NCI-H1048 (cell line): ENCODE measurements at regions not wholly inside any gene's neighbourhood (a gene's known extent, or its start where the extent isn't known, plus 50 kb on each side); places are given as distances from the start of the nearest gene placed in this dataset.
"Not testable (repeated sequence)": the region's sequence is repeated elsewhere in the genome, so short reads cannot be mapped to it uniquely, and the experiment has no call there.

Experiments used
- DNase-seq: peaks from one replicate; lab custom pipeline; 2025; lab: John Stamatoyannopoulos, UW

DNA sequence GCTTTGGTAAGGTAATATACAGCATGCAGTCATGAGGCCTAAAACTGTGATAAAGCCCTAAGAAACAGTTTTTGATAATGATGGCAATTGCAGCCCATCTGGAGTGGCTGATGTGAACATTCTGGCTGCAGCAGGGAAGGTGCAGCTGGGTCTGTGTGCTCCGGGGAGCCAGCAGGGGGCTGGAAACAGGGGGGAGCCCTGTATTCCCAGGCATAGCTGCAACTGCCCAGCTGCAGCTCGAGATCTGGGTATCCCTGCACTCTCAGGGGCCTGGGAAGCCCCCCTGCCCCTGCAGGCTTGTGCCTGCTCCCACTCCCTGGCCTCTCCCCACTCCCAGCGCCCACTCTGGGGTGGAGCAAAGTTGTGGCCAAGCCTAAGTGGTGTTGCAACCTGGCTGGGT is 95.6 kb downstream of the RRAGB start:
- no peak for DNase-seq

DNA sequence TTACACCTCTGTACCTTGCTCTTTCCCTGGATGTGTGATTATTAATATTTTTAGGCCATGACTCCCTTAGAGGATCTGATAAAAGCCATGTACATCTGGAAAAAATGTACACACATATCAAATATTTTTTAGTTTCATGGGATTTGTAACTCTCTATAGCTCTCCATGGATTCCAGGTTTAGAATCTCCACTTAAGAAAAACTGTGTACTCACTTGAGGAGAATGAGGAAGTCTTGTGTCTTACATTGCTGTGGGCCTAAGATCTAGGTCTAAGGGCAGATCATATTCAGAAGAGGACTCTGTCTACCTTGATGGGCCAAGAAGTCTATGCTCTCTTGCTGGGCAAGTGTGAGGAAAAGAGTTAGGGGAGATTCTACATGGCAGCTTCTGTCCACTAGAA is 98.0 kb downstream of the RRAGB start:
- DNase-seq, result no peak

DNA sequence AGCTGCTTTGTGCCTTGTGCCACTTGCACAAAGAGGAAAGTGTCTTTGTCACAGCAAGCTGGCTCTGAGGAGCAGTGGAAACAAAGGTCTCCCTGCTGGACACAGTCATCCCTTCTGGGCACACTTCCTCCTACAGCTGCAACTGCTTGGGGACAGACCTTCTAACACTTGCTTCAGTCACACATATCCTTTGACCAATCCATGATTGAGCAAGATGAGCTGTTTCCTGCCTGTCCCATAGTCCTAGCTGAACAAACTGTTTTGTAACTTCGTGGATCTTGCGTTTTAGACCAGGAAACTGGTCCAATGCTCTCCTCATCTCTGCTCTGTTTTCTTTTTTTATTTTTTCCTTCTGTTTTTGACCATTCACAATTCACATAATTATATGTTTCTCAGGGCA is 98.5 kb downstream of the RRAGB start:
- no peak for DNase-seq

DNA sequence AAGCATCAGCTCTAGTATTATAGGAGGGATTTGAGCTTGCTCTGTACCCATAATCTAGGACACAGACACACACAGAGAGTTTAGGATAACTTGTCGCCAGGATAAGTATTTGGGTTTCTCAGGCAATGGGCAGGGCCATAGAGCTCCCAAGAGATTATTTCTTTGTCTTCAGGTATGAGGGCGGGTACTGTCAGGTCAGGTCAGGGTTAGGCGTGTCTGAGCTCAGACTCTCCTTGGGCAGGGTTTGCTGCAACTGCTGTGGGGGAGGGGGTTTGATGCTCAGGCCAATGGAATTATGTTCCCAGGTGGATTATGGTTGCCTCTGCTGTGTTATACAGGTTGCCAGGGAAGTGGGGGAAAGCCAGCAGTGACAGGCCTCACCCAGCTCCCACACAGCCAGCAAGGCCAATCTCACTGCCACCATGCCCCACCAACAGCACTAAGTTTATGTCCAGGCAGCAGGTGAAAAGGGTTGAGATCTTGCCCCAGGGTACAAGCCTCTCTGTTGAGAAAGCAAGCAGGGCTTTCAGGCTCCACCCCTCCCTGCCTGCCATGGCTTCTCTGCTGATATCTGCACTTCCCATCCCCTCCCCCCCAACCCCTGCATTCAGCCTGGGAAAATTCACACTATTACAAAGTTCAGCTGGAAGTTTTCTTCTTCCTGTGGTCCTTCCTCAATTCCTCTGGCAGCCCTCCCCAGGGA is 101.3 kb downstream of the RRAGB start:
- DNase-seq, result no peak

DNA sequence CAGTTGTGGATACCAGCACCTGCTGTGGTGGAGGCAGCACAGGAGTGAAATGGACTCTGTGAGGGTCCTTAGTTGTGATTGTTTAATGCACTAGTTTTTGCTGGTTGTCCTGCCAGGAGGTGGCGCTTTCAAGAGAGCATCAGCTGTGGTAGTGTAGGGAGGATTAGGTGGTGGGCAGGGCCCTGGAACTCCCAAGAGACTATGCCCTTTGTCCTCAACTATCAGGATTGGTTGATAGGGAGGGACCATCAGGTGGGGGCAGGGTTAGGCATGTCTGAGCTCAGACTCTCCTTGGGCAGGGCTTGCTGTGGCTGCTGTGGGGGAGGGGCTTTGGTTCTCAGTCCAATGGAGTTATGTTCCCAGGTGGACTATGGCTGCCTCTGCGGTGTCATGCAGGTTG is 121.9 kb downstream of the RRAGB start:
- no peak for DNase-seq

DNA sequence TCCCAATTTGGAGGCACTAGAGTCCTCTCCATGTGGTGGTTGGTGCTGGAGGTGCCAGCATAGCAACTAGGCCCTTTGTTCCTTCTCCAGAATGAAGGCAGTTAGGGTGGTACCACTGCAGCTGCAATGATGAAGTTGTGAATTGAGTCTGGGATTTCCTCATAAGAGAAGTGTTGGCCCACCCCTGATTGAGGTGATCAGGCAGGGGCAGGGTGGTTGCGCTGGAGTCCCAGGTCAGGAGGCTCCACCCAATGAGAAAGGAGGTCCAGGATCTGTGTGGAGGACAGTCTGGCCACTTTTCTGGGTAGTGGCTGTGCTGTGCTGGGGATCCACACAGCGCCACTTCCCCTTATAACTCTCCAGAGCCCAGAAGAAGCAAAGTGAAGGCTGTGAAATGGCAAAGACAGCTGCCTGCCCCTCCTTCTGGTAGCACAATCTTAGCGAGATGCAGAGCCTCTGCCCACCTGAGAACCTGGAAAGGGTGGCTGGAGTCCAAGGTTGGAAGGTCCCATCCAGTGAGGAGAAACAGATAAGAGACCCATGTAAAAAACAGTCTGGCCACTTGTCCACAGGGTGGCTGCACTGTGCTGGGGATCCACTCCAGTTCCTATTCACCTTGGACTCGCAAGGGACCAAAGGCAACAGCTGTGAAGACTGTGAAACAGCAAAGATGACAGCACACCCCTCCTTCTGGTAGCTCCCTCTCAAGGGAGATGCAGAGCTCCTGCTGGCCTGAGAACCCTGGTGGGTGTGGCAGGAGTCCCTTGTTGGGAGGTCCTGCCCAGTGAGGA is 124.6 kb downstream of the RRAGB start:
- no peak for DNase-seq

DNA sequence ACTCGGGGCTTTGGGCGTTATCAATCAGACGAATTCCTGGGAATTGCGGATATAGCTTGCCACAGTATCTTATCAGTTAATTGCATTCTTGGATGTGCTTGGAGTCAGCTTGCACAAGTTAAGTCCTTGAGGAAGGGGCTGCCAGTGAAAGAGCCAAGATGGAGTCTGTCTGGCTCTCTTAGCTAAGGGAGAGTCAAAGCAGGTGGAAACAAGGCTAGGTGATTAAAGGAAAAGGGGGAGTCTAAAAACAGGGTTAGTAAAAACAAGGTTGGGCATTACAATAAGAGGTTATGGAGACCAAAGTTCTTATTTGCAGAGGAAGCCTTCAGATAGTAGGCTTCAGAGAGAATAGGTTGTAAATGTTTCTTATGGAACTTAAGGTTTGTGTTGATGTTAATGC is 149.2 kb downstream of the RRAGB start:
- DNase-seq, result not testable (repeated sequence)

DNA sequence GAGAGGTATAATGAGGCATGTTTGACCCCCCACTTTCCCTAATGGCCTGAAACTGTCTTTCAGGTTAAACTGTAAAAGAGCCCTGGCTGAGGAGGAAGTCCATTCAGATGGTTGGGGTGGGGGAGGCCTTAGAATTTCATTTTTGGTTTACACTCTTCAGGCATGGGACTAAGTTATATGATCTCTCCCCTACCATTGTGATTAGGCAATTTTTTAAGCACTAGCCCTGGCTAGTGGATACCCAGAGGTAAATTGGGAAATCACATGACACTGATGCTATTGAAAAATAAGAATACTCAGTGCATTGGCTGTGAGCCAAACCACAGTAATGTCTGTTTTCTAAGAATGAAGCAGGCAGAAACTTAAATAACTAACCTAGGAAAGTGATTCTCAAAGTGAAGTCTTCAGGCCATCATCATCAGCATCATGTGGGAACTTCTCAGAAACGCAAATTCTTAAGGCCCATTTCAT is 149.7 kb downstream of the RRAGB start:
- DNase-seq, result no peak

DNA sequence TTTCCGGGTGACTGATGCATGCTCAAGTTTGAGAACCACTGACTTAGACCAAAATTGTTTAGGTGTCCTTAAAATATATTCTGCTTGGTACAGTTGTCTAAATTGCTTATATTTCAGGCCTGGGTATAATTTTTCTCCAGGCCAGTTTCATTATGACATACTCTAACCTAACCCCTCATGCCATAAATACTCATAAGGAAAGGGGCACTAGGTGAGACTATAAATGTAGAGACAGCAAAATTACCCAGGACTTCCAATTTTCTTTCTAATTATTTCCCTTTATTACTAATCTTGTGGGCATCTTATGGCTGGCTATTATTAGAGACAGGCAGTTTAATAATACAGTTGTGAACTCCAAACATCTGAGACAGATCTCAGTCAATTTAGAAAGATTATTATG is 150.2 kb downstream of the RRAGB start:
- no peak for DNase-seq

DNA sequence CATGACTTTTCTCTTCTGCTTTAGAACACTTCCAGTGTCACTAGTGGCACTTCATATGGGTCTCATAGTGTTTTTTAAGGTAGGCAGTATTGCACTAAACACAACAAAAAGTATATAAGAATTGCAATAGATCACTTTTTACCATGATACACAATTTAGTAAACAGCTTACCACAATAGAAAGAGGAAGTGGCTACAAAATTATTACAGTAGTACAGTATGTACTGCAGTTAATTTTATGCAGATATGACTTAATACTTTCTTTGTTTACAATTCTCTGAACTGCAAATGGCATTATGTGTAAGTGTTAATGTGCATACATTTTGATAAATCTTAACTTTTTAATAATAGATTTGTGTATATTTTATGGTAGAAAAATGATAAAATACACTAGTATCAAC is 157.3 kb downstream of the RRAGB start:
- no peak for DNase-seq

DNA sequence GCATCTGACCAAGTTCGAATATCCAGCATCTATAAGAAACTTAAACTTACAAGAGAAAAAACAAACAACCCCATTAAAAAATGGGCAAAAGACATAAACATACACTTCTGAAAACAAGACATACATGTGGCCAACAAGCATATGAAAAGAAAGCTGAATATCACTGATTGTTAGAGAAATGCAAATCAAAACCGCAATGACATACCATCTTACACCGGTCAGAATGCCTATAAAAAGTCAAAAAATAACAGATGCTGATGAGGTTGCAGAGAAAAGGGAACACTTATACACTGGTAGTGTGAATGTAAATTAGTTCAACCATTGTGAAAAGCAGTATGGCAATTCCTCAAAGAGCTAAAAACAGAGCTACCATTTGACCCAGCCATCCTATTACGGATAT is 166.0 kb downstream of the RRAGB start:
- not testable (repeated sequence) for DNase-seq

DNA sequence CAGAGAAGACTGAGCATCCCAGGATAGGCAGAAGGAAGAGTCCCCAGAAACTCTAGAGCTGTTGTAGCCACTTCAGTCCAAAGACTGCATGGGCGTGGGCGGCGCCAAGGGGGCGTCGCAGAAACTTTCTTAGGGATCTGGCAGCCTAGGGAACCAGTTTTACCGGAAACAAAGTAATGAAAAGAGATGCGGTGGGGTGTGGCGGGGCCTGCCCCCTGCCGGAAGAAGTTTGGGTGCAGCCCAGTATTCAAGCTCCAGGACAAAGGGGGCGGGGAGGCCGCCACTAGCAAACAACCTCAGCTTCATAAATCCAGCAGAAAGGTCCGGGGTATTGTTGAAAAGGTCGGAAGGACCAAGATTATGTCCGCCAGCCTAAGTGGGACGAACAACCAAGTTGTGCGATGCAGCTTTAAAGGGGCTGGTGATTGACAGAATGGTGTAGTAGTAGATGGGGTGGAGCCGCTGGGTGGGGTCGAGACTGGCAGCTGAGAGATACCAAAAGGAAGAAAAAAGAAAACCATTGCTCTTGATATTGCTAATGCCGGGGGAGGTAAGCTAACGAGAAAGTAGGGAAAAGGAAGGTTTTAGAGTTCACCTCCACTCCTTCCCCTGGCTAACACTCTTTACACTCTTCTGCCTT is 190.5 kb downstream of the RRAGB start:
- peak; percentile 41 for DNase-seq

DNA sequence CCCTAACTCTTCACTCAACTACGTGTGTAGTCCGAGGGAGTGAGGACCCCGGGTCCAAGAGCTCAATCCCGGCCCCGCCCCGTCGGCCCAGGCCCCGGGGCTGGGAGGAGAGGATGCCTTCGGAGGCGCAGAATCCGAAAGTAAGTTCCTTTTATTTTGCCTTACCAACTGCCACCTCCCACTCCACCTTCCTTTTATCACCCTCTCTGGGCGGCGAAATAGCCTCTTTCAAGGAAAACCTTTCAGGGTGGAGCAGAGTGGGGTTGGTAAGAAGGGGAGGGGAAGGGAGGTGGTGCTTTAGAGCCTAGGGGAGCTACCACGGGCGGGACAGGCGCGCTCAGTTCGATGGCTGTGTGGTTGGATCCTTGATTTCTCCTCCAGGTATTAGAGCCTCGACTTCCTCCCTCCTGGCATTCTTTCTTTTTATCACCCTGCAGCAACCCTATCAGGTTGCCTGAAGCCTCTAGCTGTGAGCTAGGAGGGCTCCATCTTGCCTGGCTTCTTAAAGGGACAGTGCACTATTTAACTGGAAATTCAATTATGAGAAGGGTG is 191.2 kb downstream of the RRAGB start:
- DNase-seq, result no peak

DNA sequence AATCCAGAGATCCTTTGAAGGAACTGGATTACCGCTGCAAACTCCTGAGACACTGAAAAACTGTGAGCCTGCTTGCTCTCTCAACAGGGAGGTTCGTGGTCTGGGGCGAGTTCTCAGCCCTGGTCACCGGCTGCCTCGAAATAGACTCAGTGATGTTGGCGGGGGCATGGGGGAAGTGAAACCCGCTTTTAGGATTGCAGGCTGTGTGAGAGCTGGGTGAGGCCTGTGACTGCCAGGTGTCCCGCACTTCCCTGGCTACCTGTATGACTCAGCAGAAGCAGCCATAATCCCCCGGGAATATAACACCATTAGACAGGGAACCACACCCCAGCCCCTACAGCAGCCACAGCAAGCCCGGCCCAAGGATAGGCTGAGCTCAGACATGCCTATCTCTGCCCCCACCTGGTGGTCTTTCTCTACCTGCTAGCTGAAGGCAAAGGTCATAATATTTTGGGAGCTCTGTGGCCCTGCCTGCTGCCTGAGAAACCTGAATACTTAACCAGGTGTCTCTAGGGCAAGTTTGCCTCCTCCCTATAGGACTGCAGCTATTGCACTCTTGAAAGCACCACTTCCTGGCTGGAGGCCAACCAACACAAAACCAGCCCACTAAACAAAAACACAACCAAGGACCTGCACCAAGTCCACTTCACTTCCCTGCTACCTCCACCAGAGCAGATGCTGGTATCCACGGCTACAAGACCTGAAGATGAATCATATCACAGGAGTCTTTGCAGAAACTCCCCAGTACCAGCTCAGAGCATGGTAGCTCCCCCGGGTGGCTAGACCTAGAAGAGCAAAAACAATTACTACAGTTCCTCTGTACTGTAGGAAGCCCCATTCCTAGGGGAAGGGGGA is 202.0 kb downstream of the RRAGB start:
- no peak for DNase-seq

DNA sequence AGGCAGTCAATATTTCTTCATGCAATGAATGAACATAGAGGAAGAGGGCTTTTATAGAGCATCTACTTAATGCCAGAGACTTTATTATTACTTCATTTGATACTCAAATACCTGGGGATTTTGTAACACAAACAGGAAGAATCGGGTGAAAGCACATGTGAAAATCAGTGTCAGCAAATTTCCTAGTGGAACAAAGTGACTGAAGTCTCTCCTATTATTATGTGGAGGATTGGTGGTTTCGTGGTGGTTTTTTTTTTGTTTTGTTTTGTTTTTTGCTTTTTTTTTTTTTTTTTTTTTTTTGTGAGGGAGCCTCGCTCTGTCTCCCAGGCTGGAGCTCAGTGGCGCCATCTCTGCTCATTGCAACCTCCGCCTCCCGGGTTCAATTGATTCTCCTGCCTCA is 207.0 kb downstream of the RRAGB start:
- no peak for DNase-seq

DNA sequence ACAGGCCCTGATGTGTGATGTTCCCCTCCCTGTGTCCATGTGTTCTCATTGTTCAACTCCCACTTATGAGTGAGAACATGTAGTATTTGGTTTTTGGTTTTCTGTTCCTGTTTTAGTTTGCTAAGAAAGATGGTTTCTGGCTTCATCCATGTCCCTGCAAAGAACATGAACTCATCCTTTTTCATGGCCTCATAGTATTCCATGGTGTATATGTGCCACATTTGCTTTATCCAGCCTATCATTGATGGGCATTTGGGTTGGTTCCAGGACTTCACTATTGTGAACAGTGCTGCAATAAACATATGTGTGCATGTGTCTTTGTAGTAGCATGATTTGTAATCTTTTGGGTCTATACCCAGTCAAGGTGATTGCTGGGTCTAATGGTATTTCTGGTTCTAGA is 211.0 kb downstream of the RRAGB start:
- not testable (repeated sequence) for DNase-seq
